BLaER1 treated with 17β-estradiol and CSF1 and Interleukin-3, amounts not matched to agents 10 nM and 100 nM (cell line): ENCODE measurements at regions not wholly inside any gene's neighbourhood (a gene's known extent, or its start where the extent isn't known, plus 50 kb on each side); places are given as distances from the start of the nearest gene placed in this dataset.
"Not testable (repeated sequence)": the region's sequence is repeated elsewhere in the genome, so short reads cannot be mapped to it uniquely, and the experiment has no call there.

Experiments
- H3K27ac ChIP-seq, 11 experiments: shearing (Covaris generic); formaldehyde crosslinking; 2 replicates each; pipeline ENCODE4 v1.8.1; 2022
- H3K27me3 ChIP-seq, 11 experiments: shearing (Covaris generic); formaldehyde crosslinking; 2 replicates each; pipeline ENCODE4 v1.8.1; 2022
- H3K36me3 ChIP-seq, 11 experiments: shearing (Covaris generic); formaldehyde crosslinking; 2 replicates each; pipeline ENCODE4 v1.8.1; 2022
- H3K4me1 ChIP-seq, 10 experiments: shearing (Covaris generic); formaldehyde crosslinking; 2 replicates each; pipeline ENCODE4 v1.8.1; 2022
- H3K4me2 ChIP-seq, 11 experiments: shearing (Covaris generic); formaldehyde crosslinking; 2 replicates each; pipeline ENCODE4 v1.8.1; 2022
- H3K4me3 ChIP-seq, 10 experiments: shearing (Covaris generic); formaldehyde crosslinking; 2 replicates each; pipeline ENCODE4 v1.8.1; 2022
- H3K9ac ChIP-seq, 11 experiments: shearing (Covaris generic); formaldehyde crosslinking; 2 replicates each; pipeline ENCODE4 v1.8.1; 2022
- H3K9me3 ChIP-seq, 11 experiments: shearing (Covaris generic); formaldehyde crosslinking; replicated peaks in 1 of 11; 2 replicates each; pipeline ENCODE4 v1.8.1; 2022
- H4K20me1 ChIP-seq, 11 experiments: shearing (Covaris generic); formaldehyde crosslinking; 2 replicates each; pipeline ENCODE4 v1.8.1; 2022
- Cebpa-rat ChIP-seq, 11 experiments: shearing (Covaris generic); IDR thresholded peaks; 2 replicates each; pipeline ENCODE4 v1.8.1; 2022

DNA sequence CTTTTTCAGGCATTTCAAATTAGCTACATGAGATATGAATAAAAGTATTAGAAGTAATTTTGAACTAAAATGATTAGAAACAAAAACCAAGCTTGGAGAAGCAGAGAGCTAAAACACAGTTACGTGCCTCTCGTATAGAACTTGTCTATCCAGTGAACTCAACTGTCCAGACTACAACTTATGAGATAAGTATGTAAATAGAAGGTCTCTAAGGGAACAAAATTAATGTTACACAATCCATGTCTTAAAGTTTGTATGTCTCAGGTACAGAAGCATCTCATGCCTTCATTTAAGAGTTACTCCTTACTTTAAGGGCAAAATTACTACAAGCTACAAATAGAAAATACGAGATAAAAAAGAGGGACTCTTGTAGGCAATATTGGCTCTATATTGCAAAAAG is 316.8 kb downstream of the CETN3 start:
- peaks cover 0 to 16% (median 0%) of the 10 kb centered on the region in 11 experiments; a peak in 3 of 22 replicates for H3K9me3 ChIP-seq
- no peaks in the 10 kb centered on the region for H3K36me3 ChIP-seq
- no peak overlapping the region for H3K4me2 ChIP-seq
- H3K27ac ChIP-seq: no peak overlapping the region
- H4K20me1 ChIP-seq: no peaks in the 10 kb centered on the region
- no peak for TF ChIP-seq Cebpa-rat (IDR thresholded peaks at IDR 0.05)
- peaks cover 0 to 12% (median 5%) of the 10 kb centered on the region in 10 experiments; a peak in 5 of 20 replicates for H3K4me1 ChIP-seq
- no peaks in the 10 kb centered on the region for H3K27me3 ChIP-seq
- H3K4me3 ChIP-seq: no peak overlapping the region
- no peak overlapping the region for H3K9ac ChIP-seq

DNA sequence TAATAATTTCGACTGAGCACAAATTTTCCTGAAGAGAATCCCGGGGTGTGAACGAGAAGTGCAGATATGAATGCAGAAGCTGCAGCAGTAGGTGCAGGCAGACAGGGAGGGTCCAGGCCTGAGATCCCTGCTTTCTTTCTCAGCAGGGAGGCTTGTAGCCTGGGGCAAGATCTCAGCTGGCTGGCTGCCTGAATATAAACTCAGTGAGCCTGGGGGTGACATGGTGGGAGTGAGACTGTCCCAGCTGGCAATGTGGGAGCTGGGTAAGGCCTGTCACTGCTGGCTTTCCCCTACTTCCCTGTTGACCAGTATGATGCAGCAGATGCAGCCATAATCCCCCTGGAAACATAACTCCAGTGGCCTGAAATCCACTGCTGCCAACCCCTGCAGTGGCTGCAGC is 325.2 kb downstream of the CETN3 start:
- no peak for TF ChIP-seq Cebpa-rat (IDR thresholded peaks at IDR 0.05)
- Histone ChIP-seq H4K20me1 (no peaks in the 10 kb centered on the region), H3K4me1 (no peaks in the 10 kb centered on the region), H3K27ac (no peak overlapping the region), H3K27me3 (no peaks in the 10 kb centered on the region), H3K4me3 (no peak overlapping the region), H3K9me3 (peaks cover 0 to 24% (median 5%) of the 10 kb centered on the region in 11 experiments; a peak in 11 of 22 replicates), H3K9ac (no peak overlapping the region), H3K36me3 (no peaks in the 10 kb centered on the region), H3K4me2 (no peak overlapping the region)

DNA sequence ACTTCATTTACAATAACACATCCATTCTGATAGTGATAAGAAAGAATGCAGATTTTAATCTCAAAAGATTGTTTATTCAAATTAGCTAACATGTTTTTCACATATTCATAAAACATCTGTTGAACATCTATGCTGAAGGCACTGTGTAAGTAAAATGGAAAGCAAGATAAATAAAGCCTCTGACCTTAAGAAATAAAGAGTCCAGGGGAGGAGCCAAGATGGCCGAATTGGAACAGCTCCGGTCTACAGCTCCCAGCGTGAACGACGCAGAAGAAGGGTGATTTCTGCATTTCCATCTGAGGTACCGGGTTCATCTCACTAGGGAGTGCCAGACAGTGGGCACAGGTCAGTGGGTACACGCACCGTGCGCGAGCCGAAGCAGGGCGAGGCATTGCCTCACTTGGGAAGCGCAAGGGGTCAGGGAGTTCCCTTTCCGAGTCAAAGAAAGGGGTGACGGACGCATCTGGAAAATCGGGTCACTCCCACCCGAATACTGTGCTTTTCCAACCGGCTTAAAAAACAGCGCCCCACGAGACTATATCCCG is 336.5 kb downstream of the CETN3 start:
- not testable (repeated sequence) for H3K27me3 ChIP-seq, H3K36me3 ChIP-seq, H3K4me3 ChIP-seq, H3K4me1 ChIP-seq, H3K9ac ChIP-seq, H3K27ac ChIP-seq, H4K20me1 ChIP-seq, H3K4me2 ChIP-seq, H3K9me3 ChIP-seq

DNA sequence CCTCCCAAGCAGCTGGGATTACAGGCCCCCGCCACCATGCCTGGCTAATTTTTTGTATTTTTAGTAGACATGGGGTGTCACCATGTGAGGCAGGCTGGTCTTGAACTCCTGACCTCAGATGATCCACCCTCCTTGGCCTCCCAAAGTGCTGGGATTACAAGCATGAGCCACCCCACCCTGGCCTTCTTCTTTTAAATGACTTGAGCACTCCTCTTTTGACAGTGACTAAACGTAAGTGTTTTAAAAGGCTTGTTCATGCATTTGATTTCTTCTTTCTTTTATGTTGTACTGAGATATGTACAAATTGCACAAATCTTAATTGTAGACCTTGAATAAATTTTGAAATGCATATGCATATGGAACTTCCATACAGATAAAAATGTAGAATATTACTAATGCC is 337.9 kb downstream of the CETN3 start:
- no peak for TF ChIP-seq Cebpa-rat (IDR thresholded peaks at IDR 0.05)
- no peak overlapping the region for H3K9ac ChIP-seq
- no peak overlapping the region for H3K4me2 ChIP-seq
- no peaks in the 10 kb centered on the region for H3K27me3 ChIP-seq
- no peak overlapping the region for H3K4me3 ChIP-seq
- no peaks in the 10 kb centered on the region; a peak in 1 of 20 replicates for H3K4me1 ChIP-seq
- H3K9me3 ChIP-seq: 0 out of 22 replicates have a peak, but pooled peaks cover 0 to 6% (median 0%) of the 10 kb centered on the region in 11 experiments
- H3K27ac ChIP-seq: no peak overlapping the region
- H4K20me1 ChIP-seq: no peaks in the 10 kb centered on the region
- no peaks in the 10 kb centered on the region for H3K36me3 ChIP-seq

DNA sequence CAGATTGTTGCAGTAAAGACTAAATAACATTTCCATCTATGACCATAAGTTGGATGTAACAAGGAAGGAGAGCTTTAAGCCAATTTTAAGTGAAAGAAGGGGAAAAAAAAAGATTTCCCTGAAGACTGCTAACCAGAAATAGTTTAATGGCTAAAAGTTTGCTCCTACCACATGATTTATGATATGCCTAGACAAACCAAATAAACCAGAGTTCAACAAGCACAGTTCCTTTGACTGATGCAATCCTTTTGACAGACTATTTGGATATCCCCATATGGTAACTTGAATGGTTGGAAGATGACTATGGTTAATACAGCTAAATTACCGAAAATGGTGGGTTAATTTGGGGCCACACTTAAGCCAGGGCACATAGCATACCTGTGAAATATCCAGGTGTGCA is 338.5 kb downstream of the CETN3 start:
- TF ChIP-seq Cebpa-rat (IDR thresholded peaks at IDR 0.05): no peak

DNA sequence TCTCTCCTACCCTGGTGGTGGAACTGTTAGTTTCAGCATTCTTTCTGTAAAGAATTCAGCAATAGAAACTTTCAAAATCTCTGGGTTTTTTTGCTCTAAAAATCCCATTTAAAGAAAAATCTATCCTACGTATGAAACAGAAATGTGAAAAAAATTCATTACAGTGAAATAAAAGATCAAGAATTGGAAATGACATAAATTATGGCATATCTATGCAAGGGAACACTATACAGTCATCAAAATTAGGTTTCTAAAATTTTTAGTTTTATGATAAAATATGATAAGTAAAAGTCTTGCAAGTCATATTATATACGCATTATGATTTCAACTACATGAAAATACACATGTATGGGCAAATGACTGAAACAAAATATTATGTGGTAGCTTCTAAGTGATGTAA is 342.6 kb downstream of the CETN3 start:
- no peak overlapping the region for H3K4me3 ChIP-seq
- no peaks in the 10 kb centered on the region for H3K27me3 ChIP-seq
- no peak overlapping the region for H3K27ac ChIP-seq
- H3K9ac ChIP-seq: no peak overlapping the region
- no peaks in the 10 kb centered on the region for H3K4me1 ChIP-seq
- H3K9me3 ChIP-seq: peaks cover 0 to 6% (median 0%) of the 10 kb centered on the region in 11 experiments; a peak in 1 of 22 replicates
- no peak overlapping the region for H3K4me2 ChIP-seq
- H3K36me3 ChIP-seq: no peaks in the 10 kb centered on the region
- H4K20me1 ChIP-seq: no peaks in the 10 kb centered on the region
- no peak for TF ChIP-seq Cebpa-rat (IDR thresholded peaks at IDR 0.05)

More for the DNA sequence above, 338.5 kb downstream of the CETN3 start:
- Histone ChIP-seq H3K4me3 (no peak overlapping the region), H4K20me1 (no peaks in the 10 kb centered on the region), H3K9me3 (0 out of 22 replicates have a peak, but pooled peaks cover 0 to 6% (median 0%) of the 10 kb centered on the region in 11 experiments), H3K27ac (no peak overlapping the region), H3K36me3 (no peaks in the 10 kb centered on the region), H3K4me1 (no peaks in the 10 kb centered on the region; a peak in 1 of 20 replicates), H3K27me3 (no peaks in the 10 kb centered on the region), H3K9ac (no peak overlapping the region), H3K4me2 (no peak overlapping the region)

DNA sequence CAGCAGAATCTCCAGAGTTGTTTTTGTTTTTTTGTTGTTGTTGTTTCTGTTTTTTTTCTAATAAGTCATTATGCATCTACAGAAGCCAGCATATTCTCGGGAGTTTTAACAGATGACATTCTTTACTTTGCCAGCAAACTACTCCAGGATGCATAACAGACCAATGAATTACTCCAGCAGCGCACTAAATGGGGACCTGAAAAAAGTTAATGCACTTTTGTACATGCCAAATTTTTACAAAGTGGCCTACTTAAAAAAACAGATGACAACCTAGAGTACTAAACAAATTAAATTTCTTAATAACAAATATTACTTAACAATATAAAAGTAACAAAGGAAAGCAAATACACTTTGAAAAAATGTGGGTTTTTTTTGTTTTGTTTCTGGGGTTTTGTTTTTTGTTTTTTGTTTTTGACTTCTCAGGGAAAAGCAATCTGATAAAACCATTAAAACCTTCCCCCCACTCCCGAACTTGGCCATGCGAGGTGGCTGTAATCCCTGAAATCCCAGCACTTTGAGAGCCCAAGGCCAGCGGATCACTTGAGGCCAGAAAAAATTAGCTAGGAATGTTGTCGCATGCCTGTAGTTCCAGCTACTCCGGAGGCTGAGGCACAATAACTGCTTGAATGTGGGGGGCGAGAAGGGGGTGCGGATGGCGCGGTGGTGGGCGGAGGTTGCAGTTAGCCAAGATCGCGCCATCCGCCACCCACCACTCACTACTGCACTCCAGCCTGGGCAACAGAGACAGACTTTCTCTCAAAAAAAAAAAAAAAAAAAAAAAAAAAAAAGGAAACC is 352.4 kb downstream of the CETN3 start:
- Histone ChIP-seq H3K4me3 (no peak overlapping the region), H3K27me3 (no peaks in the 10 kb centered on the region), H4K20me1 (no peaks in the 10 kb centered on the region), H3K4me1 (no peaks in the 10 kb centered on the region), H3K27ac (no peak overlapping the region), H3K36me3 (no peaks in the 10 kb centered on the region), H3K9me3 (no peaks in the 10 kb centered on the region), H3K9ac (no peak overlapping the region), H3K4me2 (no peak overlapping the region)
- no peak for TF ChIP-seq Cebpa-rat (IDR thresholded peaks at IDR 0.05)

DNA sequence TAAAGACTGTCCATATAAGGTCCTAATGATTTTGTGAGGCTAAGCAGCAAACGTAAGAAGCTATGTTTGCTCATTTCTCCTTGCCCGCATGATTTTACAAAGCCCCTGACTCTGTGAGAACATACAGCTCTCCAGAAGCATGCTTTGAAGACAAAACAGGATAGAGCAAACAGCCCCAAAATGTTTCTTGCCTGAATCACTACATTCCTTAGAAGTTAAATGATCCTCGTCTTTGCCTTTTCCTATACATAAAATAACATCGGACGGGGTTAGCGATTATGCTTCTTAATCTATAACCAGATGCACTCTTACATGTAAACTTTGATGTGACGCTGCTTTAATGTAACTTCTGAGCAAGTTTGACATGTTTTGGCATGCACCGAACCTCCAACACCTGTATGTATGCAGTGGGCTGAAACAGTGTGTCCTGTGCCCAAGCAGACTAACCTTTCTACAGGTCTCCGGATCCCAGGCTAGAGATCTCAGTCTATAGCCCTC is 353.7 kb downstream of the CETN3 start:
- Histone ChIP-seq H3K4me2 (no peak overlapping the region), H3K27ac (no peak overlapping the region), H3K4me3 (no peak overlapping the region), H4K20me1 (no peaks in the 10 kb centered on the region), H3K36me3 (no peaks in the 10 kb centered on the region), H3K4me1 (no peaks in the 10 kb centered on the region), H3K27me3 (no peaks in the 10 kb centered on the region), H3K9ac (no peak overlapping the region), H3K9me3 (no peaks in the 10 kb centered on the region)
- TF ChIP-seq Cebpa-rat (IDR thresholded peaks at IDR 0.05): no peak

DNA sequence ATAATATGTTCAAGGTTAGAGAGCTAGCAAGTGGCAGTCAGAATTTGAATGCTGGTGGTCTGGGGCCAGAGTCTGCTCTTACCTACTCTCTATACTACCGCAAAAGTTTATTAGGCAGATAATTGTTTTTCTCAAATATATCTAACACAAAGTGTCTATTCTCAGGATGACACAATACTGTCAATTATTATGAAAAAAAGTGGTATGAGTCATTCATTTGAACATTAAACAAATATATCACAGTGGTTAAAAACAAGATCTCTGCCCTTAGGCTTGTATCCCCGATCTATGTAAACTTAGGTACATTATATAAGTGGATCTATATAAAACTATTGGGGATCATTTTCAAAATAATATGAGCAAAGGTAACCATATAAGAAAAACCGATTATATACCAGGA is 354.9 kb downstream of the CETN3 start:
- no peak for TF ChIP-seq Cebpa-rat (IDR thresholded peaks at IDR 0.05)
- Histone ChIP-seq H3K4me2 (no peak overlapping the region), H3K27ac (no peak overlapping the region)

DNA sequence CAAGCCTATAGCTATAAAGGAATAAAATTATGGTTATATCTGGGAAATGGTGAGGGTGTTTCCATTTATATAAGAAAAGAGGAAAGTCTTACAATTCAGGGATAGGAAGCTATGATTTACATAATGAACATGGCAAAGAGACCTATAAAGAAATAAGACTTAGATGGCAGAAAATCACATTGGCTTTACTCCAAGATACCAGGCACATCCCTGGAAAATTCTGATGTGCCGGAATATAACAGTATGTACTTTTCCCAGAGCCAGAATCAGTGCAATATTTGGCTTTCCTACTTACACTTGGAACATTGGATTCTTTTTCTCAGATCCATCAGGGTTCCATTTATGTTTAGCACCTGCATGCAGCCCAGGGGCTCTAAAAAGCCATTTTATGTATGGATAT is 357.8 kb downstream of the CETN3 start:
- no peak overlapping the region for H3K27ac ChIP-seq
- no peaks in the 10 kb centered on the region for H3K9me3 ChIP-seq
- H3K36me3 ChIP-seq: no peaks in the 10 kb centered on the region
- H4K20me1 ChIP-seq: no peaks in the 10 kb centered on the region
- no peak overlapping the region for H3K4me2 ChIP-seq
- no peak overlapping the region for H3K9ac ChIP-seq
- no peak overlapping the region for H3K4me3 ChIP-seq
- H3K4me1 ChIP-seq: no peaks in the 10 kb centered on the region
- H3K27me3 ChIP-seq: no peaks in the 10 kb centered on the region
- TF ChIP-seq Cebpa-rat (IDR thresholded peaks at IDR 0.05): no peak

More for the DNA sequence above, 354.9 kb downstream of the CETN3 start:
- no peaks in the 10 kb centered on the region for H4K20me1 ChIP-seq
- H3K9me3 ChIP-seq: no peaks in the 10 kb centered on the region
- no peak overlapping the region for H3K9ac ChIP-seq
- H3K27me3 ChIP-seq: no peaks in the 10 kb centered on the region
- no peaks in the 10 kb centered on the region for H3K4me1 ChIP-seq
- H3K36me3 ChIP-seq: no peaks in the 10 kb centered on the region
- H3K4me3 ChIP-seq: no peak overlapping the region
